ENCODE measurements at regions not wholly inside any gene's neighbourhood (a gene's known extent, or its start where the extent isn't known, plus 50 kb on each side); places are given as distances from the start of the nearest gene placed in this dataset.

DNA sequence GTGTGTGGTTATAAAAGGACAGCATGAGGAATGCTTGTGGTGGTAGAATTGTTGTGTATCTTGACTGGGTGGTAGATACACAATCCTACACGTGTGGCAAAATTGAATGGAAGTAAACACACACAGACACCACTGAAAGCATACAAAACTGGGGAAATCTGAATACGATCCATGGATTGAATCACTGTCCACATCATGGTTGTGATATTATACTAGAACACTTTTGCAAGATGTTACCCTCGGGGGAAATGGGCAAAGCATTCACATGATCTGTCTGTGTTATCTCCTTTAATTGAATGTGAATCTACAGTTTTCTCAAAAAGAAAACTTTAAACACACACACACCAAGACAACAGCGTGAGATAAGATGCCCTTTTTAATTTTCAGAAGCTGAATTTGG is 165.2 kb upstream of the CELF2 start:
- DNase-seq = no peak

DNA sequence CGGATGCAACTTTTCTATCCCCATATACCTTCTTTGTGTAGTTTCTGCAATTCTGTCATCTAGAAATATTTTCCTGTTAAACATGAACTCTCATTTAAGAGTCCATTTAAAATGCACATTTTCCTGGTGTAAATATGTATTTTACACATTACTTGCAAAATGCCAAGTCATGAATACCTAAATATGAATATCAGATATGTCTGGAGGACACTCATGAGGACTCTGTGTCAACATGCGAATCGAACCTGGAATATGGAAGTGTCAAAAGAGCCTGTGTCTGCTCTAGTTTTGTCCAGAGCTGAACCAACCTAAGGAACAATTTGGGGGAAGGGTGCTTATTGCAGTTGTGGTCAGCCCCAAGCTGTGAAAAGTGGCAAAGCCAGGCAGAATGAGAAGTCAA is 163.7 kb upstream of the CELF2 start:
- DNase-seq = no peak

DNA sequence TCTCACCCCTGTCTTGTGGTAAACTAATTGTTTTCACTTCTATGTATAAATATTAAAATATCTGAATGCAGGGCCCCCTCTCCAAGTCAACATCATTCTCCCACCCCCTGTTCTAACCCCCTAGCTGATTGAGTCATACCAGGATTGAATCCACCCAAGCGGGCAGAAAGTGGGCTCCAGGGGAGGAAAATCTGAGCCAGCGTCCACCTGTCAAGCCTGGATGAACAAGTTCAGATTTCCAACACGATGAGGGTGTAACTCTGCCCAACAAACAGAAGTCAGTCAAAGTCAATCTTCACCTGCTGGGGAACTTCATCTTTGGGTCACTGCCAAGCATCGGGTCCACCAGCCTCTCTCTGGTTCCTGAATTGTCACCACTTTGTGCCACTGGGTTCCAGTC is 162.9 kb upstream of the CELF2 start:
- DNase-seq = no peak

DNA sequence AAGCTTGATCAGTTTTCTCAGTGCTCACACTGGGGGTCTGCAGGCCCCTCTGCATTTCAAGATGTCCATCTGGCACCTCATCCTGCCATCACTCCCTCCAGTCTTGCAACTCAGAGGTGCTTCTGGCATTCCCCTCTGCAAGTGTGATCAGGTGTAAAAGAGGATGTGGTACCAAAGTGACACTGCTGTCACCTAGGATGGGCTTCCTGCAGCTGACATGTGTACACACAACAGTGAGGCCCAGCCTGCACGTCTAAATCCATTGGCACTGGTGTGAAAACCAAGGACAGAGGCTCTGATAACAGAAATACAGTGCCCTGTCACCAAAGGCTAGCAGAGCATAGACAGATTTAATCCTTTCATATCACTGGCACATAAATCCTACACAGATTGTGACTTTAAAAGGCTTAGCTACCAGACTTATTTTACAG is 162.5 kb upstream of the CELF2 start:
- no peak for DNase-seq

DNA sequence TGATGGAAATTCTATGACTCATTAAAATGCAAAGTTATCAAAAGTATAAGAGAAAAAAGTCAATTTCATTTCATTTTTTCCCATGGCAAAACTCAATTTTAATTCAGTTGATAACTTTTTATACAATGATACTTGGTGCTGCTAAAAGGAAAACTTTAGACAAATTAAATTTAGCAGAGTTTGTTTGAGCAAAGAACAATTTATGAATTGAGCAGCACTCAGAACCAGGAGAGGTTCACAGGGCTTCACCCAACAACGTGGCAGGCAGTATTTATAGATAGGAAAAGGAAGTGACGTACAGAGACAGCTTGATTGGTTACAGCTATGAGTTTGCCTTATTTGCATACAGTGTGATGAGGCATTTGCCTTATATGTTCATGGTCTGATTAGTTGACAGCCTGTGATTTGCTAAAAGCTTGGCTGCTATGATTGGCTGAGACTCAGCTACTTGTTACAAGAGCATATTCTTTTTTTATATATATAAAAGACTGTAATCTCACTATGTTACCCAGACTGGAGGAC is 157.2 kb upstream of the CELF2 start:
- DNase-seq = no peak

GRCh38 chr10:10865303-10865702 is 152.4 kb upstream of the CELF2 start:
- DNase-seq = no peak

DNA sequence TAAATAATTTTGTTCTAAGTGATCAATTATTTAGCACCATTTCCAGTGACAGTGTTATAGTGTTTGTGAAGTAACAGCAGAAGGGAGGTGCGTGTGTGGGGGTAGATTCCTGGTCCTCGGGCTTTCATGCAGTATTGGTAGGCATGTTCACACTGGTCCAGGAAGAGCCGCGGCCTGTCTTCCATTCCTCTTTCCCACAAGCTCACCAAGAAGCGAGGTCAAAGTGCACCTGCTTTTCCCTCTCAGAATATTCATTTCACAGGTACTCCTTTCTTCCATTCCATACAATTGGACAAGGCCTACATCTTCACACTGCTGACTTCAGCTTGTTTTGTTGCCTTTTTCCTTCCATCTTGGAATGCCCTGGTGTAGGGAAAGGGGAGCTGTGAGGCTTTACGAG is 151.8 kb upstream of the CELF2 start:
- no peak for DNase-seq

- DNase-seq = no peak
Measured at GRCh38 chr10:10869592-10869991, 148.1 kb upstream of the CELF2 start.

DNA sequence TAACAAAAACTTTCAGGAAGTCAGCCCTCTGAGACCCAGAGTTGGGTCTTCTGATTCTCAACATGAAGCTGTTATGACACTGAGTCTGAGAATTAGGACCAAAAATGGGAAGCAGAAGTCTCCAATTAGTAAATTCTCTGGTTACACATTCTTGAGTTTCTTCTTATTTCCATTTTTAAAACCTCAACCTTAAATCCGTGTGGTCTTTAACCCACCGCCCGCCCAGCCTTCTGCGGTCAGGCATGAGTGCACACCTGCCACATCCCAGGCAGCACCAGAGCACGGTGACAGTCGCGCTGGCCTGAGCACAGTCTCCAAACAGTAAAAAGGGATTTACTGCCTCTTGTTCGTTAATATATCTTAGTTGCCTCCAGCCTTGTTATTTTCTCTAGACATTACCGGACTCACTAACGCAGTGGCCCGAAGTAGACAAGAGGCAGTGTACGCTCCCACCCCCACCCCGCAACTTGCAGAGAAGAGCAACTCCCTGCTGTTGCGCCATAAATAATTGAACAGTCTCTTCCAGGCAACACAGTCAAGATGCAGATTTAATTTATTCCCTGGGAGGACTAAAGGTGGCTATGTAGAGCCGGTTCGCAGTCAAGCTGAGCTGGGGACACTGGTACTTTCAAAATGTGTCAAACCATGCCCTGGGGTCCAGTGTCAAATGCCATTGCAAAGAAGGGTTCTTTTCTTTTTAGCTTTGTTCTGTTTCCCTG is 147.0 kb upstream of the CELF2 start:
- no peak for DNase-seq

- DNase-seq = no peak
Measured at GRCh38 chr10:10871352-10871751, 146.3 kb upstream of the CELF2 start.

- DNase-seq = peak; percentile 81
Measured at GRCh38 chr10:10872035-10872673, 145.5 kb upstream of the CELF2 start.

DNA sequence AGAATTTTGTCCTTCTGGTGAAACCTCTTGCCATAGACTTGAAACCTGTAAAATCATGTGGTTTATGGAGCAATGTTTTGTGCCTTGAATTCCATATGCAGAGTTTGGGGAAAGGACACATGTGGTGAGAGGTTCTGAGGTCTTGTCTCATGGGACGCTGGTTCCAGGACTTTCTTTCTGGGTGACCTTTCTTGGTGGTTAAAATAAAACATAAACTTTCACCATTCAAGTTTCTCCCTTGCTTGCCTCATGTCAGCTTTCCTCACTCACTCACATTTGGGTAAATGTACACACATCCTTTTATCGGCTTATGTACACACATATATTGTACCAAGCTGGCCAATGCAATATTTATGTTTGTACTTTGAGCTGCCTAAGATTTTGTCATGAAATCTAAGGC is 144.9 kb upstream of the CELF2 start:
- no peak for DNase-seq

GRCh38 chr10:10873289-10873688 is 144.4 kb upstream of the CELF2 start:
- no peak for DNase-seq

DNA sequence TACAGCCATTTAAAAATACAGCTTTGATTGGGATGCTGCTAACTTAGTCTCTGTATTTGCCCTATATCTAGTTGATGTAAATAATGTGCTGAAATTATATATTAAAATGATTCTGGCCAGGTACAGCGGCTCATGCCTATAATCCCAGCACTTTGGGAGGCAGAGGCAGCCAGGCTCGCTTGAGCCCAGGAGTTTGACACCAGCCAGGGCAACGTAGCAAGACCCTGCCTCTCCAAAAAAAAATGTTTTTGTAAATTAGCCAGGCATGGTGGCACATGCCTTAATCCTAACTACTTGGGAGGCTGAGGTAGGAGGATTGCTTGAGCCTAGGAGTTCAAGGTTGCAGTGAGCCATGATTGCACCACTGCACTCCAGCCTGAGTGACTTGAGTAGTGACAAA is 143.8 kb upstream of the CELF2 start:
- DNase-seq = no peak

DNA sequence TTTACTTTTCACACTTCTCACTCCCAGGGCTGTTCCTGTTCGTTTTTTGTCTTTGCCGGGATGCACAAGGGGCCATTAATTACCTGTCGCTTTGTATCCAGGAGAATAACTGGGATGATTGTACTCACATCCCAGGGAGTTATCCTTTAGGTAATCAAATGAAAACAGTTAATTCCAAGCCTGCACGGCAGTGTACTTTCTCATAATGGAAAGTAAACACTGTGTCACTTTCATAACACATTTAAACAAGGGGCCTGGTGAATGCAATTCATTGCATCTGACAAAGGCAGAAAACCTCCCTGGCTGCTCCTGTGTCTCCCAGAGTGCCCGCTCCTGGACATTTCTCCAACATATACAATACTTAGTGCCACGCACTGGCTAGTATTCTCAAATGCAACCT is 138.7 kb upstream of the CELF2 start:
- DNase-seq = no peak

DNA sequence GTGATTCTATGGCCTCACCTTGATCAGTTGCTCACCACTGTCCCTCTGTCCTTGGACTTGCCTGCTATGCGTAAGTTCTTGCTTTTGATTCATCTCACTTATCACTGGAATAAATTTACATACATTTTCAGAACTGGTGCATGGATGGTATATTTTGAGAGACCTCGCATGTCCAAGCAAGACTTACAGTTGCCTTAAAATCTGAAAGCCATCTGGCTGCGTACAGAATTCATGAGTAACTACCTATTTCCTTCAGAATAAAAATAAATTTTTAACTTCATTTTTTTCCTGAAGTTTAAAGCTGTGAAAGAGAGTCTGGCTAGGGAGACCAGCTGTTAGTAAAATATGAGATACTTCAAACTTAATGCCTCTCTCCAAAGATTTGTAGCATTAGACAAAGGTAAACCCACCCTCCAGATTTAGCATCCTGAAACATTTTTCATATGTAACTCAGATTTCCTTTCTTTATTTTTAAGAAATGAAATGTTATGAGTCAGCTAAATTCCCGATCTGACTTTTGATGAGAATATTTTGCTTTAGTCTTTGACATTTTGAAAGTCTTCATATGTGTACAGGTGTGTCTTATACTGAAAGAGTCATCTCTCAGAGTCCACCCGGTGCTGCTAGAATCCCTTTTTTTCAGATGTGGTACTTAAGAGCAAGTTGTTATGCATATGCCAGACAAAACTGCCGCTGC is 136.4 kb upstream of the CELF2 start:
- DNase-seq = no peak

DNA sequence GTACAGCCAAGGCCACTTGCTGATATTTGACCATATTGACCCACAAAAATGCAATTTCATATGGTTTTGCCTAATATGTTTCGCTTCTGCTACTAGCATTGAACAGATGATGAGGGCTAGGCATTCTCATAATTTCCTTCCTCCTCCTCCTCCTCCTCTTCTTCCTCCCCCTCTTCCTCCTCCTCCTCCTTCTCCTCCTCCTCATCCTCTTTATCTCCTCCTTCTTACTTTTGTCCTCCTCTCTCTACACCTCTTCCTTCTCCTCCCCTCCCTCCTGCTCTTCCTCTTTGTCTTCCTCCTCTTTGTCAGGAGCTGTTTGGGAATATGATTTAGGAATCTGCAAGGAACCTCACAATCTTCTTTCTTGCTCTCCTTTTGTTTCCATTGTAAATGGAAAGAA is 133.9 kb upstream of the CELF2 start:
- DNase-seq = no peak

GRCh38 chr10:10886861-10887531 is 130.7 kb upstream of the CELF2 start:
- no peak for DNase-seq

- DNase-seq = peak; percentile 41
Measured at GRCh38 chr10:10891124-10892082, 126.3 kb upstream of the CELF2 start.

GRCh38 chr10:10892290-10892875 is 125.3 kb upstream of the CELF2 start:
- DNase-seq = no peak

DNA sequence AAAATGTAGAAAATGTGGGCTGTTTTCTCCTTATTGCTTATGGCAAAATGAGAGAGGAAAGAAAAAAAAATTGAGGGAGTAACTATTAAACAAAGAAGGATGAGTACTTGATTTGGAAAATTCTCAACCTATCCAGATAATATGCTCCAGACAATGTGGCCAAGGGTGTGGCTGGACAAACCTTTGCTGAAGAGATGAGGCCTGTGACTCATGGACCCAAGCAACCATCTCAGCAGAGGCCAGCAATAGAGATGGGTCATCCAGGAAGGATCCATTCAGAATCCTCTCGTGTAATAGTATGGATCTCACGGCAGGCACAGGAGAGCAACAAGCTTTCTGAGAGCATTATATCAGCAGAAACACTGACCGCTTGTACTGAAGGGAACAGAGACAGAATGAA is 120.3 kb upstream of the CELF2 start:
- no peak for DNase-seq

All from muscle of arm (tissue), 1 donor.